ENCODE measurements at regions not wholly inside any gene's neighbourhood (a gene's known extent, or its start where the extent isn't known, plus 50 kb on each side); places are given as distances from the start of the nearest gene placed in this dataset.

GRCh38 chr15:37783290-37783689, 151.2 kb upstream of the TMCO5A start:
- intact Hi-C loops (cut with micrococcal nuclease) = no loop called here
- POLR2A ChIA-PET = interaction anchor here (0.6 kb wide), 1 partner anchor 265 kb away, joined by 4 read pairs; no protein-coding TSS in a partner anchor
- H3K27ac Mint-ChIP-seq = no peak overlapping the region
- no peaks in the 10 kb centered on the region for H3K36me3 Mint-ChIP-seq (ENCODE audit: low read depth)
- H3K4me3 Mint-ChIP-seq = no peak overlapping the region
- CTCF ChIA-PET = no interaction called here
- H3K27me3 Mint-ChIP-seq = no peaks in the 10 kb centered on the region
- no peaks in the 10 kb centered on the region for H3K4me1 Mint-ChIP-seq (ENCODE audit: low read depth)
- ATAC-seq (no peak), DNase-seq (no peak)
- peaks cover under 1% of the 10 kb centered on the region for H3K9me3 Mint-ChIP-seq
- TF ChIP-seq CTCF (IDR thresholded peaks at IDR 0.05) = no peak

GRCh38 chr15:37788330-37788729, 146.1 kb upstream of the TMCO5A start:
- Mint-ChIP-seq H3K36me3 (ENCODE audit: low read depth) (no peaks in the 10 kb centered on the region), H3K27ac (no peak overlapping the region), H3K9me3 (no peaks in the 10 kb centered on the region), H3K27me3 (peaks cover 2% of the 10 kb centered on the region), H3K4me1 (ENCODE audit: low read depth) (no peaks in the 10 kb centered on the region), H3K4me3 (no peak overlapping the region)
- CTCF ChIA-PET = no interaction called here
- intact Hi-C loops (cut with micrococcal nuclease) = no loop called here
- DNase-seq (no peak), ATAC-seq (no peak)
- POLR2A ChIA-PET = no interaction called here
- TF ChIP-seq CTCF (IDR thresholded peaks at IDR 0.05) = no peak

GRCh38 chr15:37788767-37789396, 145.6 kb upstream of the TMCO5A start:
- Mint-ChIP-seq H3K36me3 (ENCODE audit: low read depth) (no peaks in the 10 kb centered on the region), H3K9me3 (no peaks in the 10 kb centered on the region), H3K27ac (no peak overlapping the region), H3K4me3 (no peak overlapping the region), H3K4me1 (ENCODE audit: low read depth) (no peaks in the 10 kb centered on the region), H3K27me3 (peaks cover 2% of the 10 kb centered on the region)
- POLR2A ChIA-PET = no interaction called here
- CTCF ChIA-PET = no interaction called here
- no peak for ATAC-seq
- intact Hi-C loops (cut with micrococcal nuclease) = no loop called here
- no peak for DNase-seq
- TF ChIP-seq CTCF (IDR thresholded peaks at IDR 0.05) = no peak

- ATAC-seq = no peak
- no peaks in the 10 kb centered on the region for H3K36me3 Mint-ChIP-seq (ENCODE audit: low read depth)
- intact Hi-C loops (cut with micrococcal nuclease) = no loop called here
These were observed 145.0 kb upstream of the TMCO5A start for GRCh38 chr15:37789397-37789786.

GRCh38 chr15:37789881-37790280, 144.6 kb upstream of the TMCO5A start:
- Mint-ChIP-seq H3K4me1 (ENCODE audit: low read depth) (no peaks in the 10 kb centered on the region), H3K27ac (no peak overlapping the region), H3K4me3 (no peak overlapping the region), H3K27me3 (peaks cover 2% of the 10 kb centered on the region), H3K36me3 (ENCODE audit: low read depth) (no peaks in the 10 kb centered on the region), H3K9me3 (no peaks in the 10 kb centered on the region)
- ATAC-seq (no peak), DNase-seq (no peak)
- ChIA-PET CTCF (no interaction called here), POLR2A (no interaction called here)
- intact Hi-C loops (cut with micrococcal nuclease) = loop anchor here (10.0 kb wide), 1 partner anchor 65 kb away; no protein-coding TSS in a partner anchor
- no peak for TF ChIP-seq CTCF (IDR thresholded peaks at IDR 0.05)

More at GRCh38 chr15:37789397-37789786, 145.0 kb upstream of the TMCO5A start:
- Mint-ChIP-seq H3K27ac (no peak overlapping the region), H3K27me3 (peaks cover 2% of the 10 kb centered on the region), H3K4me1 (ENCODE audit: low read depth) (no peaks in the 10 kb centered on the region), H3K4me3 (no peak overlapping the region), H3K9me3 (no peaks in the 10 kb centered on the region)
- ChIA-PET CTCF (no interaction called here), POLR2A (no interaction called here)
- no peak for DNase-seq
- no peak for TF ChIP-seq CTCF (IDR thresholded peaks at IDR 0.05)
